Loucy (cell line): ENCODE measurements at regions not wholly inside any gene's neighbourhood (a gene's known extent, or its start where the extent isn't known, plus 50 kb on each side); places are given as distances from the start of the nearest gene placed in this dataset.

Source experiments
- CTCF ChIP-seq: fragments of 200-600 bp; sonication (generic); conservative IDR thresholded peaks from 2 replicates; pipeline ENCODE4 v1.5.1; 2014; ENCODE audit warnings: mild to moderate bottlenecking, antibody characterized with exemption, low read length
- EZH2phosphoT487 ChIP-seq: fragments of 200-600 bp; IDR thresholded peaks from 2 replicates; pipeline ENCODE4 v1.6.1; 2018; ENCODE audit warnings: antibody characterized with exemption, mild to moderate bottlenecking, moderate library complexity, borderline replicate concordance

GRCh38 chr12:3379079-3379478 is 111.9 kb upstream of the PRMT8 start:
- no peak for TF ChIP-seq CTCF
- TF ChIP-seq EZH2phosphoT487 = no peak
